Vagina (tissue), 2 donors: ENCODE measurements at regions not wholly inside any gene's neighbourhood (a gene's known extent, or its start where the extent isn't known, plus 50 kb on each side); places are given as distances from the start of the nearest gene placed in this dataset.

Experiments
- POLR2A ChIP-seq, 2 donors: fragments of 450-650 bp; IDR thresholded peaks; one replicate each; pipeline ENCODE4 v1.6.1; 2017; ENCODE audit warnings: antibody characterized with exemption in 2 of 2, mild to moderate bottlenecking in 2 of 2, moderate library complexity in 2 of 2
- POLR2AphosphoS5 ChIP-seq, 2 donors: sonication (generic); formaldehyde crosslinking; IDR thresholded peaks; one replicate each; pipeline ENCODE4 v1.9.0; 2017; ENCODE audit warnings: antibody characterized with exemption in 2 of 2, mild to moderate bottlenecking in 2 of 2, low read depth in 1 of 2; ENCODE audit not compliant: insufficient read depth in 1 of 2
- TF ChIP-seq, protein P1 (sequence below), 3 experiments: fragments of 450-650 bp in 2 of 3; fragments of 200-600 bp in 1 of 3; sonication (generic) in 1 of 3; IDR thresholded peaks; one replicate each; pipeline ENCODE4 v1.5.1; 2017 to 2019; ENCODE audit warnings: antibody characterized with exemption in 3 of 3, mild to moderate bottlenecking in 2 of 3, moderate library complexity in 2 of 3

GRCh38 chr10:130808243-130808642, 503.3 kb downstream of the TCERG1L start:
- TF ChIP-seq POLR2AphosphoS5 (IDR thresholded peaks at IDR 0.05; ENCODE audit: insufficient read depth in 1 of 2, low read depth in 1 of 2) (no peak), POLR2A (IDR thresholded peaks at IDR 0.05) (no peak)
- TF ChIP-seq, protein P1, sequence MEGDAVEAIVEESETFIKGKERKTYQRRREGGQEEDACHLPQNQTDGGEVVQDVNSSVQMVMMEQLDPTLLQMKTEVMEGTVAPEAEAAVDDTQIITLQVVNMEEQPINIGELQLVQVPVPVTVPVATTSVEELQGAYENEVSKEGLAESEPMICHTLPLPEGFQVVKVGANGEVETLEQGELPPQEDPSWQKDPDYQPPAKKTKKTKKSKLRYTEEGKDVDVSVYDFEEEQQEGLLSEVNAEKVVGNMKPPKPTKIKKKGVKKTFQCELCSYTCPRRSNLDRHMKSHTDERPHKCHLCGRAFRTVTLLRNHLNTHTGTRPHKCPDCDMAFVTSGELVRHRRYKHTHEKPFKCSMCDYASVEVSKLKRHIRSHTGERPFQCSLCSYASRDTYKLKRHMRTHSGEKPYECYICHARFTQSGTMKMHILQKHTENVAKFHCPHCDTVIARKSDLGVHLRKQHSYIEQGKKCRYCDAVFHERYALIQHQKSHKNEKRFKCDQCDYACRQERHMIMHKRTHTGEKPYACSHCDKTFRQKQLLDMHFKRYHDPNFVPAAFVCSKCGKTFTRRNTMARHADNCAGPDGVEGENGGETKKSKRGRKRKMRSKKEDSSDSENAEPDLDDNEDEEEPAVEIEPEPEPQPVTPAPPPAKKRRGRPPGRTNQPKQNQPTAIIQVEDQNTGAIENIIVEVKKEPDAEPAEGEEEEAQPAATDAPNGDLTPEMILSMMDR (IDR thresholded peaks at IDR 0.05), result no peak
